Activated CD4-positive, alpha-beta T cell treated with anti-CD3 and anti-CD28 coated beads, Interleukin-2, amount 10 ng/mL, durations not matched to agents 24 days and 14 days (primary cell): ENCODE measurements at regions not wholly inside any gene's neighbourhood (a gene's known extent, or its start where the extent isn't known, plus 50 kb on each side); places are given as distances from the start of the nearest gene placed in this dataset.
A peak's percentile ranks its signal among the peaks of the same experiment; 100 is the strongest.

ENCODE experiments used
- DNase-seq: peaks from one replicate; pipeline ENCODE4 v3.0.0; 2022
- H3K27ac Mint-ChIP-seq: one replicate; pipeline ENCODE4 v1.8.0; 2022; ENCODE audit warnings: mild to moderate bottlenecking, mixed read lengths
- H3K27me3 Mint-ChIP-seq: one replicate; pipeline ENCODE4 v1.8.0; 2022; ENCODE audit warnings: mixed read lengths
- H3K36me3 Mint-ChIP-seq: one replicate; pipeline ENCODE4 v1.8.0; 2022; ENCODE audit warnings: low read depth, mild to moderate bottlenecking, mixed read lengths
- H3K4me1 Mint-ChIP-seq: one replicate; pipeline ENCODE4 v1.8.0; 2021; ENCODE audit warnings: mixed read lengths
- H3K4me3 Mint-ChIP-seq: one replicate; pipeline ENCODE4 v1.8.0; 2022; ENCODE audit warnings: mild to moderate bottlenecking, moderate library complexity, mixed read lengths
- H3K9me3 Mint-ChIP-seq: one replicate; pipeline ENCODE4 v1.8.0; 2021; ENCODE audit warnings: mixed read lengths
- intact Hi-C: fragments of 100-400 bp; cut with micrococcal nuclease; formaldehyde crosslinking; loops from one replicate; pipeline ENCODE4 v1.15.1; 2023

DNA sequence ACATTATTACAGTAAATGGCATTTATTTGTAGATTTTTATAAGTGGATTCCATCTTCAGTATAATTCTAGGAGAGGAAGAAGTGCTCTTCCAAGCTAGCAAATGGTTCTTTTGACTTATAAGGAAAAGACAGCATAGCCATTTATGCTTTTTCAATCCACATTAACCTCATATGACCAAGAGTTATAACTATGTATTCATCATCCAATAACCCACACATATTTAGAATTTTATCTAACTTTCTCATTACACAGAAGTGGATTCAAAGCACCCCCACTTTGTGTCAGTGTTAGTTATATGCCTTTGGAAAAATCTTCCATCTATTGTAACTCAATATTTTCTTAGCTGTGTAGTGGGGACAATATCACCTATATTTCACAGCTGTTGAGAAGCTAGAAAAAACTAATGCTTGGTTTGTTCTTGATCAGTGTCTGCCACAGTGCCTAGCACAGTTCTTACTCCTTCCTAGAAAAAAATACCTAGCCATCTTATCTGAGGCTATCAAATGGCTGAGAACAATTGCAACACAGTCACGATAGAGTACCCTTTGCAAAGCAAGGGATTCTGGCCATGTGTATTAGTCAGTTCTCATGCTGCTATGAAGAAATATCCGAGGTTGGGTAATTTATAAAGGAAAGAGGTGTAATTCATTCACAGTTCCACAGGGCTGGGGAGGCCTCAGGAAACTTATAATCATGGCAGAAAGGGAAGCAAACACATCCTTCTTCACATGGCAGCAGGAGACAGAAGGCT lies 986.3 kb downstream of the TFAP2A start:
- Mint-ChIP-seq H3K36me3 (no peaks in the 10 kb centered on the region), H3K4me1 (no peaks in the 10 kb centered on the region), H3K9me3 (peaks cover 3% of the 10 kb centered on the region), H3K27ac (no peak overlapping the region), H3K27me3 (no peaks in the 10 kb centered on the region), H3K4me3 (no peak overlapping the region)
- intact Hi-C loops: no loop called here
- no peak for DNase-seq

DNA sequence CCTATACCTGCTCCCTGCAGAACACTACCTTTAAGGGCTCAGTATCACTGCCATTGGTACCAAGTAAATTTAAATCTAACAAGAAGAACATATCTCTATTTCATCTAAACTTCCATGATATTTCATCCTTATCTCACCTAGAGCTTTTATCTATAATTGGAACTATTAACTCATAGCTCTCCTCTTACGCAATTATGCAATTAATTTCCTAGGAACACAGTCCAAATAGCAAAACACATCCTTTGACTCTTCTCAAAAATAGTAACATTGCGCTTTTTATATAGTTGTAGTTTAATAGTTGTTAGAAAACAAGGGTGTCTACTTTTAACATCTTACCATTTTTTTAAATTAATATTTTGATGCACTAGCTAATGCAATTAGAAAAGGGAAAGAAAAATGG lies 986.8 kb upstream of the SLC35B3 start:
- Mint-ChIP-seq H3K4me3 (no peak overlapping the region), H3K27ac (no peak overlapping the region), H3K9me3 (no peaks in the 10 kb centered on the region), H3K27me3 (no peaks in the 10 kb centered on the region), H3K36me3 (no peaks in the 10 kb centered on the region), H3K4me1 (no peaks in the 10 kb centered on the region)
- no peak for DNase-seq
- intact Hi-C loops: no loop called here

DNA sequence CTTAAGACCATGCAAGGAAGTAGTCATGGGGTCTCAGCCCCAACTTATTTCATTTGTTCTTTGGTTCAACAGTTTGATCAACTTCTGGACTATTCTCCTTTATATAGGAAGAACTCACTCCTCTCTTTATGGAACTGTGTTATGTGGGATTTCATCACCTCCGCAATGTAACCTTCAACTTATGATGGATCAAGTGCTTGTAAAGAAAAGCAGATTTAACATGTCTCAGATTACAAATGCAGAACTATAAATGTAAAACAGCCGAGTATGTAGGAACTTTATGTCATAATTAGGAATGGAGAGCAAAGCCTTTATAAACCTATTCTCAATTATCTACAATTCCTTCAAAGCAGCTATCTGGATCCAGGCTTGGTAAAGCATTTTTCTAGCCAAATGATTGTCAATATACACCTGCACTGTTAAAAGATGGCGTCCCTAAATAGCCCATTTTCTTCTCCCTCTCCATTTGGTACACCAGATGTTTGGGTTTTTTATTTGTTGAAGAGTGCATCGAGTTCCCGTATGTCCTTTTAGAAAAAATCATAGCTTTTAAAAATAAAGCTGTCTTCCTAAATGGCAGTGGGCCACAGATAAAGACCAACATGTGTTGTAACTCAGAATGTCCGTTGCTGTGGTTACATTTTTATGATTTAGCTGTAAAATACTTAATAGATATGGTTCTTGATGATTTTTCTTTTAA lies 985.1 kb upstream of the SLC35B3 start:
- intact Hi-C loops: no loop called here
- DNase-seq: no peak
- Mint-ChIP-seq H3K4me3 (no peak overlapping the region), H3K9me3 (no peaks in the 10 kb centered on the region), H3K4me1 (no peaks in the 10 kb centered on the region), H3K27ac (no peak overlapping the region), H3K36me3 (no peaks in the 10 kb centered on the region), H3K27me3 (no peaks in the 10 kb centered on the region)

DNA sequence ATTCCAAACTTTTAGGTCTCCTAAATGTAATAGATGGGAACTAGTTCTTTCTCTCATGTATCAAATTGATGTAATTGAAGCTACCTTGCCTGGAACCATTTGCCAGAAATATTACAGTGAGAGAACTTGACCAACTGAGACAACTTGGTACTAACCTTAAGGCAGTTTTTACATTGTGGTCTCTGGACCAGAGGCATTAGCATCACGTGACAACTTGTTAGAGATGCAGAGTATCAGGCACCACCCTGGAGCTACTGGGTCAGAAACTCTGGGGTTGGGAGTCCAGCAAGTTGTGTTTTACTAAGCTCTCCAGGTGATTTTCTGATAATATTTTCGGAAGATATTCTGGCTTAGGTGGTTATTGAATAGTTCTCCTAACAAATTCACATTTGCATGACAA lies 982.1 kb upstream of the SLC35B3 start:
- Mint-ChIP-seq H3K9me3 (no peaks in the 10 kb centered on the region), H3K27me3 (no peaks in the 10 kb centered on the region), H3K4me3 (no peak overlapping the region), H3K4me1 (no peaks in the 10 kb centered on the region), H3K27ac (no peak overlapping the region), H3K36me3 (no peaks in the 10 kb centered on the region)
- DNase-seq: no peak
- intact Hi-C loops: no loop called here

DNA sequence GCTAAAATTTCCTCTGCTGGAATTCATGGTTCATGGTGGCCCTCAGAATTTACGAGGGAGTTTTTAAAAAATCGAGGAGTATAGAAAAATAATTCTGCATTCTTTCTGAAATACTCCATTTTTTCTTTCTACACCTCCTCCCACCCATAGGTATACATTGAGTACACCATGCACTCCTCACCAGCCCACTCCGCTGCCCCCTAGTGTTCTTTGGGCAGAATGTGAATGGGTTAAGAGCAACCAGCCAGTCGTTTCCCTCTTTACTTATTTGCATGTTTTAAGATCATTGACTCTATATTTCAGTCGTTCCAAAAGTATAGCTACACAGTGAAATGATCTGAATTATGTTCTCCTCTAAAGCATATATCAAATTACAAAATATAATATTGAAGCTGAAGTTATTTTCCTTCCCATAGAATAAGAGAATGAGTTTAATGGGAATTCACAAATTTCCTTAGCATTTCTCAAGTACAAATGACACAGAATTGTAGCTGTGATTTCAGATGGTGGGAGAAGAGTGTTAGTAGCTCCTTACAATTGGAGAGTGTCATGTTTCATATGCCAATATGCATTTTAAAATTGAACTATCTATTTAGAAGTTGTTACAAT lies 977.7 kb upstream of the SLC35B3 start:
- no peak overlapping the region for H3K4me3 Mint-ChIP-seq
- intact Hi-C loops: loop anchor here (5.0 kb wide), 1 partner anchor 431 kb away; no protein-coding TSS in a partner anchor
- DNase-seq: peak; percentile 57
- H3K4me1 Mint-ChIP-seq: no peaks in the 10 kb centered on the region
- H3K9me3 Mint-ChIP-seq: no peaks in the 10 kb centered on the region
- H3K27me3 Mint-ChIP-seq: no peaks in the 10 kb centered on the region
- no peak overlapping the region for H3K27ac Mint-ChIP-seq
- H3K36me3 Mint-ChIP-seq: no peaks in the 10 kb centered on the region

DNA sequence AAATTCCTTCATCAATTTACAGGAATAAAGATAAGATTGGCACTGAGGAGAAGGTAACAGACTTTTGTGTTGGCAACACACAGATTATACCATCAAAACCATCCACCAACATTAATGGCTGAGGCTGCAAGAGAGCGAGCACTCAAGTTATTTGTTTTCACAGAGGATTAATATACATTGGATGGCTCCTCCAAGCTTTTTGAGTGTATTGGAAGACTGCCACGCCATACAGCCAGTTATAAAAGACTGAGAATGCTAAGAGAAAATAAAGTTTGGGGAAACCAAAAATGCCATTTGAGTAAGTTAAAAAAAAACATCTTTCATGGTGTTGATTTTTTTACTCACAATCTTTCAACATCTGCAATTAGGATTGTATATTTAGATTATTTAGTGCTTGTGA lies 973.8 kb upstream of the SLC35B3 start:
- Mint-ChIP-seq H3K36me3 (no peaks in the 10 kb centered on the region), H3K4me3 (no peak overlapping the region), H3K27ac (no peak overlapping the region), H3K9me3 (no peaks in the 10 kb centered on the region), H3K27me3 (no peaks in the 10 kb centered on the region), H3K4me1 (no peaks in the 10 kb centered on the region)
- no peak for DNase-seq
- intact Hi-C loops: no loop called here

DNA sequence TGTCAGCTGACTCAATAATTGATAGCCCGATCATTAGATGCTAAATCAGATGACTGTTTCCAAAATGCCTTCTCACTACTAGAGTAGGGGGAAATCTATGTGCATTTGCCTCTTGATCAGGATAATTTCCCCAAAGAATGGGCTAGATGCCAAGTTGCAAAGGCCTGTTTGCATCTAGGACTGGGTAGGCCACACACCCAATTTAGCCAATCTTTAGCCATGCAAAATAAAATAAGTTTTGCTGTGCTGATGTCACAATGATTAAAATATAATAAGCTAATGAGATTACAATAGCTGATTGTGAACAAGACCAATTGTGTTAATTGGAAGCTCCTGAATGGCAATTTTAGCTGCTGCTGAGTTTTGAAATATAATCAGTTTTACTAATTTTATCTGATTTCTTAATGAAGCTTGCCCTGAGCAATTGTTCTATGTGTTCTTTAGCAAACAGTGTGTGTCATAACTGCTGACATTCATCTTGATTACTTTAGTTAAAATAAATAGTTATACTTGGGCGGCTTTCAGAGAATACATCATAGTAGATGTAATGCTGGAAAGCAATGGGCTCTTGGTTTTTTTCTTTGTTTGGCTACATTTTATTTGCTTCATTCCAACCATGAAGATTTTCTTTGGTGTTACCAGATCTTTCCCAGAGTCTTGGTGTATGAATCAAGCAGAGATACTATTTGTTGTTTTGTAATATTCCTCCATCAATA lies 973.2 kb upstream of the SLC35B3 start:
- no peak for DNase-seq
- H3K36me3 Mint-ChIP-seq: no peaks in the 10 kb centered on the region
- H3K4me3 Mint-ChIP-seq: no peak overlapping the region

DNA sequence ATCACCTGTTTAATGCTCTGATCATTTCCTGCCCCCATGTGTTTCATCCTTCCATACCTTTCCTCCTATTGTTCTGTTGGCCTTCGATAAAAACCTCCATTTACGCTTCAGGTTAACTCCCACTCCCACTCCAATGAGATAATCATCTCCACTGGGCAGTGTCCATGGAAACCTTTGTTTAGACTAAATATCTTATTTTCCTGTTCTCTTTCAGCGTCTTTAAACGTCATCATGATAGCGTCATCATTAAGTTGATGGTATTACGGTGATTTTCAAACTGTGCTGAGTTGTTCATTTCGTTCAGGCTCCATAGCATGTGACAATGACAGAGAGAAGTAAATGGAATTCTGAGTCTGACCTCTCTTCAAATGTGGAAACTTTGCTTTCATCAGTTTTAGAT lies 970.5 kb upstream of the SLC35B3 start:
- intact Hi-C loops: no loop called here
- DNase-seq: no peak
- Mint-ChIP-seq H3K36me3 (no peaks in the 10 kb centered on the region), H3K27me3 (no peaks in the 10 kb centered on the region), H3K9me3 (no peaks in the 10 kb centered on the region), H3K27ac (no peak overlapping the region), H3K4me3 (no peak overlapping the region), H3K4me1 (no peaks in the 10 kb centered on the region)

More for the DNA sequence above, 973.2 kb upstream of the SLC35B3 start:
- H3K9me3 Mint-ChIP-seq: no peaks in the 10 kb centered on the region
- intact Hi-C loops: no loop called here
- H3K4me1 Mint-ChIP-seq: no peaks in the 10 kb centered on the region
- H3K27me3 Mint-ChIP-seq: no peaks in the 10 kb centered on the region
- H3K27ac Mint-ChIP-seq: no peak overlapping the region

DNA sequence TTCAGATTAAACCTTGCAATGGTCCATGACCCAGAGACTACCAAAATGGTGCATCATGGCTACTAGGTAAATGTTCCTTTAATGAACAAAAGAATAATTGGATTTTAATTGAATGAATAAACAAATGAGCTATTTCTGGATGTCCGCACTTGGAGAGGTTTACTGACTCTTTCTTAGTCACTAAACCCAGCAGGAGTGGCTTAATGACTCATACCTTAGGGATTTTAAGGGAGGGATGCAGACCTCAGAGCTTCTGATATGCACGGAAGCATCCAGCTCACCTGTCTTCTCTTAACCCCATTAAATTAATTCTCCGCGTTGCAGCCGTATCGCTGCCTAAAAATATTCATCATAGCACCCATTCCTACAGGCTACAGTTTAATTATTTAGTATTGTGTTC lies 970.0 kb upstream of the SLC35B3 start:
- intact Hi-C loops: no loop called here
- H3K9me3 Mint-ChIP-seq: no peaks in the 10 kb centered on the region
- H3K27ac Mint-ChIP-seq: no peak overlapping the region
- no peaks in the 10 kb centered on the region for H3K4me1 Mint-ChIP-seq
- peaks cover 2% of the 10 kb centered on the region for H3K27me3 Mint-ChIP-seq
- no peak for DNase-seq
- no peaks in the 10 kb centered on the region for H3K36me3 Mint-ChIP-seq
- H3K4me3 Mint-ChIP-seq: no peak overlapping the region

DNA sequence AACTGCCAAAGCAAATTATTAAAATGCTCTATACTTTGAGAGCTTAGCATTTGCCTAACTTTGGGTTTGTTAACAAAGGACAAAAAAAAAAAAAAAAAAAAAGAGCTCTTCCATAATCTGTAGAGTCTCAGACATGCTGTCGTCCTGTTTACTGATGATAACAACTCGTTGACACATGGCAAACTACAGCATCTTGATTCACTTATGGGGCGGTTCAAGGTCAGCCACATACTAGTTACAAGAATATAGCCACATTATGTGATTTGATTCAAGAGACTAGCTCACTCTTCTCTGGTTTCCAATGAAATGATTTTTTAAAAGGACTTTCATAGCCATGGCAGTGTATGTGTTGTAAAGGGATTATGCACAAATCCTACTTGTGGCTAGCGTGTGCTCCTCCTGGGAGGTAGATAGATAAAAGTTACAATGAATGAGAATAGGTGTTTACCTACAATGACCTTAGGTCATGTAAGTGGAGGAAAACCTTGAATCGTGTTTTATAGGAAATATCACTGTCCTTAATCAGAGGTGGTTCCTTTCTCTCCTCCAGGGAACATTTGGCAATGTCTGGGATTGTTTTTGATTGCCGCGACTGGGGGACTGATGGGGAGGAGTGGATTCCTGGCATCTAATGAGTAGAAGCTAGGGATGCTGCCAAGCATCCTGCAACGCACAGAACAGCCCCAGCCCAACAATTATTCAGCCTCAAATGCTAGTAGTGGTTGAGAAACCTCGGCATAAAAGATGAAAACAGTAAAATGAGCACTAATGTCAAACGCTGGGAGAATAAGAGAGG lies 969.2 kb upstream of the SLC35B3 start:
- intact Hi-C loops: no loop called here
- H3K36me3 Mint-ChIP-seq: no peaks in the 10 kb centered on the region
- no peak overlapping the region for H3K27ac Mint-ChIP-seq
- no peaks in the 10 kb centered on the region for H3K4me1 Mint-ChIP-seq
- H3K4me3 Mint-ChIP-seq: no peak overlapping the region
- peaks cover 2% of the 10 kb centered on the region for H3K27me3 Mint-ChIP-seq
- no peaks in the 10 kb centered on the region for H3K9me3 Mint-ChIP-seq
- no peak for DNase-seq

DNA sequence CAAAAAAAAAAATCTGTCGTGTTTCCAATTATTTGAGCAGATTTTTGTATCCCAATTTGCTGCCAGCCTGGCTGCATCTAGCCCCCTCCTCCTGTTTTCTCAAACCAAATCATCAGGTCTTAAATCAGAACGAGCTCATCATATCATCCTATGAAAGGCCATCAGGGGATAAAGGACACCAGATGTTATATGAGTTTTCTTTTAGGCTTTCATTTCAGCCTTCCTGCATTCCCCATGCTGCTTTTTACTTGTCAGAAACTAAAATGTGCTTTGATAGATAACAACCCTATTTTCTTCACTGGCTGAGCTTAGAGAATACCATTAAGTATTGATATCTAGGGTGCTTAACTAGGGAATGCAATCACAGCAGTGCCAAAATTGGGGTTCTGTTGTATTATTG lies 968.4 kb upstream of the SLC35B3 start:
- peaks cover 2% of the 10 kb centered on the region for H3K27me3 Mint-ChIP-seq
- no peak overlapping the region for H3K4me3 Mint-ChIP-seq
- H3K27ac Mint-ChIP-seq: no peak overlapping the region
- intact Hi-C loops: no loop called here
- no peaks in the 10 kb centered on the region for H3K4me1 Mint-ChIP-seq
- H3K9me3 Mint-ChIP-seq: no peaks in the 10 kb centered on the region
- H3K36me3 Mint-ChIP-seq: no peaks in the 10 kb centered on the region
- no peak for DNase-seq

DNA sequence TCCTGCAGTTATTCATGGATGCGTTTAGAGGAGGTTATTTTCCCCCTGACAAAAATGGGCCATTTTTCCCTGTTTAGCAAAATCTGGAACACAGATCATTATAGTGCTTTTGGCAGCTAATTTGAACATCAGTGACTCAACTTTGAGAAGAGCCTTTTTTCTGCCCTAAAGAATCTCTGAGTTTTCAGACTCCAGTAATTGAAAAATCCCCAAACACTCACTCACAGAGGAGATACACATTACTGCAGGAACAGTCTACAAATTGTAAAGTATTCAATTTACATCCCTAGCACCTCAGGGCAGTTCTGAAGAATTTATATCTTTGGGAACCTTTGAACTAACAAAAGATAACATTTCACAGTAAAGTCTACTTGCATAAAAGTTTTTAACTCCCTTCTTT lies 966.6 kb upstream of the SLC35B3 start:
- Mint-ChIP-seq H3K9me3 (no peaks in the 10 kb centered on the region), H3K36me3 (no peaks in the 10 kb centered on the region), H3K4me3 (no peak overlapping the region), H3K27me3 (peaks cover 2% of the 10 kb centered on the region), H3K27ac (no peak overlapping the region), H3K4me1 (no peaks in the 10 kb centered on the region)
- DNase-seq: no peak
- intact Hi-C loops: no loop called here

DNA sequence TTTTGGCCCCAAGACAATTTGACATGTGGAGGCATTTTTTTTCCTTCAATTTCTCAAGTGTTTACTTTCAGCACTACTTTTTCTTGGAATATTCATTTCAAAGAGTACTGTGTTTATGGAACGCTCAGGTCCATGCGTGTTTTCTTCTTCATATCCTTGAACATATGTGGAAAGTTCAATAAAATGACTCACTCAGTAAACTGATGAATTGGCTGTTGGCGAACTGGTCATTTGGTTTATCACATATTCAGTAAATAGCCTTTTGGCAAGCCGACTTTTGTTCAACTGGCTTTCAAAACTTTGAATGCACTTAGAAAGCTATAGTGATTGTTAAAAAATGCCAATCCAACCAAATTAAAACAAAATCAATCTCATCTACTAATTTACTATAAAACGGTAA lies 964.6 kb upstream of the SLC35B3 start:
- H3K27ac Mint-ChIP-seq: no peak overlapping the region
- no peak for DNase-seq
- H3K36me3 Mint-ChIP-seq: no peaks in the 10 kb centered on the region
- no peaks in the 10 kb centered on the region for H3K4me1 Mint-ChIP-seq
- H3K9me3 Mint-ChIP-seq: no peaks in the 10 kb centered on the region
- no peak overlapping the region for H3K4me3 Mint-ChIP-seq
- H3K27me3 Mint-ChIP-seq: peaks cover 2% of the 10 kb centered on the region
- intact Hi-C loops: no loop called here
